Upper lobe of right lung (tissue), 1 donor: ENCODE measurements at regions not wholly inside any gene's neighbourhood (a gene's known extent, or its start where the extent isn't known, plus 50 kb on each side); places are given as distances from the start of the nearest gene placed in this dataset.

Experiments used
- ATAC-seq: fragments of 200-7000 bp; cut with Tn5 transposase; one replicate; pipeline ENCODE4 v1.9.1; 2020; ENCODE audit warnings: mild to moderate bottlenecking, moderate library complexity
- DNase-seq: peaks from one replicate; pipeline ENCODE4 v3.0.0-alpha.2; 2020
- H3K27ac ChIP-seq: fragments of 200-600 bp; one replicate; pipeline ENCODE4 v1.8.0; 2022
- H3K27me3 ChIP-seq: fragments of 200-600 bp; one replicate; pipeline ENCODE4 v1.8.0; 2022; ENCODE audit warnings: mild to moderate bottlenecking
- H3K36me3 ChIP-seq: fragments of 200-600 bp; one replicate; pipeline ENCODE4 v1.8.0; 2022
- H3K4me1 ChIP-seq: fragments of 200-600 bp; one replicate; pipeline ENCODE4 v1.8.0; 2022
- H3K4me3 ChIP-seq: fragments of 200-600 bp; one replicate; pipeline ENCODE4 v1.8.0; 2022; ENCODE audit warnings: mild to moderate bottlenecking
- H3K9me3 ChIP-seq: fragments of 200-600 bp; one replicate; pipeline ENCODE4 v1.8.0; 2022
- CTCF ChIP-seq: fragments of 200-600 bp; IDR thresholded peaks from one replicate; pipeline ENCODE4 v1.8.0; 2022; ENCODE audit warnings: antibody characterized with exemption
- intact Hi-C: fragments of 100-400 bp; cut with DNase I; formaldehyde crosslinking; loops from one replicate; pipeline ENCODE4 v1.11.0; 2022
- donor health status: DM: no; HTN: yes; CAD: no; lungs with severe emphysema.

- no peaks in the 10 kb centered on the region for H3K27me3 ChIP-seq
- H3K4me1 ChIP-seq = no peaks in the 10 kb centered on the region
- H3K9me3 ChIP-seq = no peaks in the 10 kb centered on the region
- TF ChIP-seq CTCF = no peak
- no peak overlapping the region for H3K4me3 ChIP-seq
- H3K27ac ChIP-seq = no peak overlapping the region
- ATAC-seq (no peak), DNase-seq (no peak)
- no peaks in the 10 kb centered on the region for H3K36me3 ChIP-seq
- intact Hi-C loops = no loop called here
Measured at GRCh38 chr15:35769656-35770055, 223.7 kb upstream of the DPH6 start.

- H3K27ac ChIP-seq = no peak overlapping the region
- H3K36me3 ChIP-seq = no peaks in the 10 kb centered on the region
- no peaks in the 10 kb centered on the region for H3K9me3 ChIP-seq
- intact Hi-C loops = no loop called here
- no peak for TF ChIP-seq CTCF
- H3K4me3 ChIP-seq = no peak overlapping the region
- ATAC-seq (peak; percentile 13), DNase-seq (no peak)
- H3K27me3 ChIP-seq = no peaks in the 10 kb centered on the region
- no peaks in the 10 kb centered on the region for H3K4me1 ChIP-seq
Measured at GRCh38 chr15:35771746-35772442, 225.9 kb upstream of the DPH6 start.

GRCh38 chr15:35774653-35775052 lies 228.7 kb upstream of the DPH6 start:
- no peak for TF ChIP-seq CTCF
- Histone ChIP-seq H3K4me3 (no peak overlapping the region), H3K36me3 (no peaks in the 10 kb centered on the region), H3K9me3 (no peaks in the 10 kb centered on the region), H3K27me3 (no peaks in the 10 kb centered on the region), H3K27ac (no peak overlapping the region), H3K4me1 (no peaks in the 10 kb centered on the region)
- no peak for DNase-seq
- intact Hi-C loops = no loop called here
- no peak for ATAC-seq

GRCh38 chr15:35775471-35775870 lies 229.5 kb upstream of the DPH6 start:
- intact Hi-C loops = no loop called here
- Histone ChIP-seq H3K9me3 (no peaks in the 10 kb centered on the region), H3K4me3 (no peak overlapping the region), H3K27ac (no peak overlapping the region), H3K4me1 (no peaks in the 10 kb centered on the region), H3K36me3 (no peaks in the 10 kb centered on the region), H3K27me3 (no peaks in the 10 kb centered on the region)
- no peak for DNase-seq
- ATAC-seq = no peak
- TF ChIP-seq CTCF = no peak

- Histone ChIP-seq H3K27ac (no peak overlapping the region), H3K4me1 (no peaks in the 10 kb centered on the region), H3K9me3 (no peaks in the 10 kb centered on the region), H3K4me3 (no peak overlapping the region), H3K27me3 (no peaks in the 10 kb centered on the region), H3K36me3 (no peaks in the 10 kb centered on the region)
- TF ChIP-seq CTCF = no peak
- intact Hi-C loops = no loop called here
- no peak for ATAC-seq
- DNase-seq = no peak
Measured at GRCh38 chr15:35777061-35777460, 231.1 kb upstream of the DPH6 start.

- ATAC-seq (no peak), DNase-seq (no peak)
- no peaks in the 10 kb centered on the region for H3K27me3 ChIP-seq
- no peak overlapping the region for H3K27ac ChIP-seq
- no peak for TF ChIP-seq CTCF
- intact Hi-C loops = no loop called here
- H3K9me3 ChIP-seq = no peaks in the 10 kb centered on the region
- H3K36me3 ChIP-seq = no peaks in the 10 kb centered on the region
- no peaks in the 10 kb centered on the region for H3K4me1 ChIP-seq
- no peak overlapping the region for H3K4me3 ChIP-seq
Measured at GRCh38 chr15:35783203-35783602, 237.2 kb upstream of the DPH6 start.
